NT2/D1 (cell line): ENCODE measurements at regions not wholly inside any gene's neighbourhood (a gene's known extent, or its start where the extent isn't known, plus 50 kb on each side); places are given as distances from the start of the nearest gene placed in this dataset.

Experiments
- DNase-seq: peaks from one replicate; pipeline ENCODE4 v3.0.0-alpha.2; 2011; ENCODE audit warnings: low read depth, low spot score
- H3K27me3 ChIP-seq: 2 replicates; pipeline ENCODE4 v1.6.0; 2011; ENCODE audit warnings: mild to moderate bottlenecking; ENCODE audit not compliant: insufficient read length, insufficient read depth
- H3K36me3 ChIP-seq: 2 replicates; pipeline ENCODE4 v1.6.1; 2011; ENCODE audit warnings: mild to moderate bottlenecking, low read length, mixed read lengths; ENCODE audit not compliant: insufficient read depth, insufficient read length
- H3K4me1 ChIP-seq: 2 replicates; pipeline ENCODE4 v1.5.1; 2011; ENCODE audit not compliant: insufficient read depth, insufficient read length
- H3K4me3 ChIP-seq: 2 replicates; pipeline ENCODE4 v1.5.1; 2011; ENCODE audit warnings: low read depth; ENCODE audit not compliant: insufficient read length
- H3K9ac ChIP-seq: 2 replicates; pipeline ENCODE4 v1.6.0; 2011; ENCODE audit warnings: low read depth; ENCODE audit not compliant: insufficient read length
- H3K9me3 ChIP-seq: 2 replicates; pipeline ENCODE4 v1.5.1; 2011; ENCODE audit warnings: mild to moderate bottlenecking, low read length; ENCODE audit not compliant: insufficient read depth
- SUZ12 ChIP-seq: IDR thresholded peaks from 2 replicates; pipeline ENCODE4 v1.6.1; 2011; ENCODE audit not compliant: insufficient read length, insufficient read depth; ENCODE audit errors: extremely low read depth
- YY1 ChIP-seq: IDR thresholded peaks from 2 replicates; pipeline ENCODE4 v1.6.1; 2011; ENCODE audit not compliant: insufficient read length, insufficient read depth
- ZNF274 ChIP-seq: IDR thresholded peaks from 2 replicates; pipeline ENCODE4 v1.6.1; 2011; ENCODE audit warnings: mild to moderate bottlenecking, low read depth, low read length

DNA sequence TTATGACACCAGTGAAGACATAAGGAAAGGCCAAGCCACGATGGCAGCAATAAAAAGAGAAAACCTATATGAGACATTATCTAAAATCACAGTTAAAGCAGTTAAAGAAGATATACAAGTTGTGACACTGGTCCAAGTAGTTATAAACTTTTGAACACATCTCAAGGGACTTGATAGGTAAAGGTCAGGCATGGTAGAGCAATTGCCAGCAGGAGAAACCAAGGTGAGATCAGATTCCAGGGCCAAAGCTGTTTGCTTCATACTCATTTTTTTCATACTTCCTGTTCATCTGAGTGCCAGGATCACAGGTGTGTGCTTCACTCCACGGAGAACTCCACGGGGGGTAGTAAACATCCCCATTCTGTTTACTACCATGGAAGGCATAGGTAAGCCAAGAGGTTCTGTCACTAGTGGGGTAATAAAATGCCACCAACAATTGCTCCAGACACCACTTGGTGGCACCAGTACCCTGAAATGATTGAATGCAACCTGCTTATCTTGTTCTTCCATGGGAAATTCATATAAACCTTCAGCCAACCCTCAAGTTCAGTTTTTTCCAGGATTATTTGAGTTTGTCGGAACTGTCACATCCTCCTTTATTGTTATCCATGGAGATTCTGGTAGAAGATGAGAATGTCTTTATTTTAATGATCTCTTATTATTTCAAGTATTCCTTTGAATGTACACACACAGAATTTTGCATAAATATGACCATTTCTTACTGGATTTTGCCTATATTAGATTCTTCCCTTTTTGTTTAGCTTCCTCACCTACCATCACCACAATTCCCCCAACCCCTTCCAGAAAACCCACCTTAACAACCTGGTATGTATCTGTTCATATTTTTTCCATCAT lies 59.2 kb upstream of the TSPAN8 start:
- Histone ChIP-seq H3K27me3 (no peaks in the 10 kb centered on the region), H3K4me1 (no peaks in the 10 kb centered on the region), H3K36me3 (no peaks in the 10 kb centered on the region), H3K9me3 (peaks cover 8% of the 10 kb centered on the region), H3K4me3 (no peak overlapping the region), H3K9ac (no peak overlapping the region)
- TF ChIP-seq SUZ12 (no peak), YY1 (no peak), ZNF274 (no peak)
- no peak for DNase-seq

DNA sequence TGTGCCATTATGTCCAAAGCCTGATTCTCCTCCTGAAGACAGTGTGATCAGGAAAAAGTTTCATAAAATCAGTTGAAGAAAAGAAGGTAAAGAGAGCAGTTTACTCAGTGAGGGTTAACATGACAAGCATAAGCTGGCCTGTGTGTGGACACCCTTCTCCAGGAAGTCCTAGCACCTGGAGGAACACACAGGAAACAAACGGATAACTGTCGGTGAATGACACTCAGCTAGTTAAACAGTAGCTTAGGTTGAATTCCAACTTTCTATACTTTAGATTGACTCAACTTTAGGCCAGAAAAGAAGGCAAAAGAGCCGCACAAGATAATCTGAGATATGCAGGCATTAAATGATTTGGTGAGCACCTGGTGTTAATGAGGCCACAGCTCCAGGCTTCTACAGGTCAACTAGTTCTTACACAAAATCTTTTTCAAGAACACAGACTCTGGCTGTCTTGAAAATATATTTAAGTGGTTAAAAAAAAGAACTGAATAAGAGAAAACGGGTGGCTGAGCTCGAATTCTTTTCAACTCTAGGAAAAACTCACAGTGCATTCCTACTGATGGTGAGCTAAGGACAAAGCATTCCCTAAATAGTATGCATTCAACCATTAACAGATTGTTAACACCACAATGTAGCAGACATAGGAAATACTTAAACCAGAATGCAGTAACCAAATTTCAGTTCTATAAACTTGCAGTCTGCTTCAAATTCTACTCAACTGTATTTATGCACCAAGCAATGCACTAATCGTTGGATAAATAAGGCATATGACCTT lies 56.9 kb upstream of the TSPAN8 start:
- no peaks in the 10 kb centered on the region for H3K27me3 ChIP-seq
- H3K4me1 ChIP-seq = no peaks in the 10 kb centered on the region
- no peaks in the 10 kb centered on the region for H3K36me3 ChIP-seq
- DNase-seq = peak; percentile 70
- H3K9me3 ChIP-seq = peaks cover 14% of the 10 kb centered on the region
- TF ChIP-seq ZNF274 = no peak
- TF ChIP-seq YY1 = no peak
- no peak for TF ChIP-seq SUZ12
- no peak overlapping the region for H3K4me3 ChIP-seq
- no peak overlapping the region for H3K9ac ChIP-seq

DNA sequence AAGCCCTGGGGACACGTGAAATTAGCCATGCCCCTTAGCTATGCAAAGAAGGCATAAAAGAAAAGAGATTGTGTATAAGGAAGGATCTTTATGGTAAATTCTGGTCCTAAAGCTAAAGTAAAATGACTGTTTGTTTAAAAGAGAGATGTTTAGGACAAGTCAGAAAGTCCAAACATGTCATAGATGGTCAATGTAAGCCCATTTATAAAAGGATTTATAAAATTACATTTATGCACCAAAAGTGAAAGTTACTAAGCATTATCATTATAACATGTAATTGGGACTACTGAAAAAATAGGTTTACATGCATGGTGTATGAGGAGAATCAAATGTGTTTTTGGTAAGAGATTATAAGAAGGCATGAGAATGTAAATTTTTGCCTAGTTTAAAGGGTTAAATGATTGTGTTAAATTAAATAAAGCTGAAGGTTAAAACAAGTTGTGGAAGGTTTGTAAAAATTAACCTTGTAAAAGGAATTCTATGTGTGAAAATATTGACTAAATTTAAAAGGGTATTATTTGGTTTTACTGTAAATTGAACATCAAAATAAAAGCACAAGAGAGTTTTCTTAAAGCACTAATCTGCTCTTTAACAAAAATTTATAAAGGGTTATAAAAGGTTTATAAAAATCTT lies 50.4 kb upstream of the TSPAN8 start:
- H3K9ac ChIP-seq = no peak overlapping the region
- H3K27me3 ChIP-seq = no peaks in the 10 kb centered on the region
- no peaks in the 10 kb centered on the region for H3K36me3 ChIP-seq
- TF ChIP-seq SUZ12 (no peak), ZNF274 (no peak), YY1 (no peak)
- no peak for DNase-seq
- H3K4me3 ChIP-seq = no peak overlapping the region
- H3K4me1 ChIP-seq = no peaks in the 10 kb centered on the region
- peaks cover 63% of the 10 kb centered on the region for H3K9me3 ChIP-seq
